ENCODE measurements at regions not wholly inside any gene's neighbourhood (a gene's known extent, or its start where the extent isn't known, plus 50 kb on each side); places are given as distances from the start of the nearest gene placed in this dataset.

- intact Hi-C loops (cut with DNase I) = no loop called here
- peaks cover 14% of the 10 kb centered on the region for H3K27me3 ChIP-seq
- H3K27ac ChIP-seq = no peak overlapping the region
- TF ChIP-seq POLR2A (IDR thresholded peaks at IDR 0.05) = no peak
- TF ChIP-seq CTCF (IDR thresholded peaks at IDR 0.05) = no peak
- no peak overlapping the region for H3K4me3 ChIP-seq
- H3K9me3 ChIP-seq (replicated peaks in 1 of 3) = no peaks in the 10 kb centered on the region
- WGBS, 4 donors = 60 to 70% (median 63%) methylated on average over 6 of the region's 6 CpGs
- no peaks in the 10 kb centered on the region for H3K36me3 ChIP-seq (replicated peaks in 1 of 2)
- DNase-seq = no peak
- no peaks in the 10 kb centered on the region for H3K4me1 ChIP-seq (replicated peaks in 1 of 2)
Observed at GRCh38 chr2:45093663-45094062, 84.4 kb upstream of the SIX2 start.

- WGBS, 4 donors = 86 to 94% (median 88%) methylated on average over 5 of the region's 5 CpGs
- H3K27me3 ChIP-seq = peaks cover 14% of the 10 kb centered on the region
- intact Hi-C loops (cut with DNase I) = no loop called here
- H3K4me1 ChIP-seq (replicated peaks in 1 of 2) = no peaks in the 10 kb centered on the region
- no peak for TF ChIP-seq CTCF (IDR thresholded peaks at IDR 0.05)
- TF ChIP-seq POLR2A (IDR thresholded peaks at IDR 0.05) = no peak
- no peak for DNase-seq
- H3K36me3 ChIP-seq (replicated peaks in 1 of 2) = no peaks in the 10 kb centered on the region
- H3K4me3 ChIP-seq = no peak overlapping the region
- no peak overlapping the region for H3K27ac ChIP-seq
- H3K9me3 ChIP-seq (replicated peaks in 1 of 3) = no peaks in the 10 kb centered on the region
Observed at GRCh38 chr2:45093181-45093580, 83.9 kb upstream of the SIX2 start.

- Histone ChIP-seq H3K27me3 (peaks cover 4% of the 10 kb centered on the region), H3K27ac (no peak overlapping the region), H3K9me3 (replicated peaks in 1 of 3) (no peaks in the 10 kb centered on the region), H3K4me3 (no peak overlapping the region), H3K4me1 (replicated peaks in 1 of 2) (no peaks in the 10 kb centered on the region), H3K36me3 (replicated peaks in 1 of 2) (no peaks in the 10 kb centered on the region)
- intact Hi-C loops (cut with DNase I) = no loop called here
- TF ChIP-seq CTCF (IDR thresholded peaks at IDR 0.05) (no peak), POLR2A (IDR thresholded peaks at IDR 0.05) (no peak)
- WGBS, 4 donors = 67 to 73% (median 69%) methylated on average over 12 of the region's 12 CpGs
- no peak for DNase-seq
Observed at GRCh38 chr2:45089554-45090261, 80.5 kb upstream of the SIX2 start.

GRCh38 chr2:45085487-45085886 lies 76.2 kb upstream of the SIX2 start:
- Histone ChIP-seq H3K4me3 (no peak overlapping the region), H3K27ac (no peak overlapping the region), H3K36me3 (replicated peaks in 1 of 2) (no peaks in the 10 kb centered on the region), H3K4me1 (replicated peaks in 1 of 2) (no peaks in the 10 kb centered on the region), H3K27me3 (no peaks in the 10 kb centered on the region), H3K9me3 (replicated peaks in 1 of 3) (no peaks in the 10 kb centered on the region)
- TF ChIP-seq POLR2A (IDR thresholded peaks at IDR 0.05) = no peak
- no peak for TF ChIP-seq CTCF (IDR thresholded peaks at IDR 0.05)
- DNase-seq = no peak
- intact Hi-C loops (cut with DNase I) = no loop called here
- 82 to 90% (median 88%) methylated on average over 4 of the region's 4 CpGs for WGBS, 4 donors
